C4-2B (cell line): ENCODE measurements at regions not wholly inside any gene's neighbourhood (a gene's known extent, or its start where the extent isn't known, plus 50 kb on each side); places are given as distances from the start of the nearest gene placed in this dataset.

Experiments used
- ZFX ChIP-seq: fragments of 450-650 bp; IDR thresholded peaks from 2 replicates; pipeline ENCODE4 v1.6.1; 2017
- TF ChIP-seq, protein P1 (sequence below): fragments of 450-650 bp; conservative IDR thresholded peaks from 2 replicates; pipeline ENCODE4 v1.5.1; 2017; ENCODE audit warnings: mild to moderate bottlenecking

DNA sequence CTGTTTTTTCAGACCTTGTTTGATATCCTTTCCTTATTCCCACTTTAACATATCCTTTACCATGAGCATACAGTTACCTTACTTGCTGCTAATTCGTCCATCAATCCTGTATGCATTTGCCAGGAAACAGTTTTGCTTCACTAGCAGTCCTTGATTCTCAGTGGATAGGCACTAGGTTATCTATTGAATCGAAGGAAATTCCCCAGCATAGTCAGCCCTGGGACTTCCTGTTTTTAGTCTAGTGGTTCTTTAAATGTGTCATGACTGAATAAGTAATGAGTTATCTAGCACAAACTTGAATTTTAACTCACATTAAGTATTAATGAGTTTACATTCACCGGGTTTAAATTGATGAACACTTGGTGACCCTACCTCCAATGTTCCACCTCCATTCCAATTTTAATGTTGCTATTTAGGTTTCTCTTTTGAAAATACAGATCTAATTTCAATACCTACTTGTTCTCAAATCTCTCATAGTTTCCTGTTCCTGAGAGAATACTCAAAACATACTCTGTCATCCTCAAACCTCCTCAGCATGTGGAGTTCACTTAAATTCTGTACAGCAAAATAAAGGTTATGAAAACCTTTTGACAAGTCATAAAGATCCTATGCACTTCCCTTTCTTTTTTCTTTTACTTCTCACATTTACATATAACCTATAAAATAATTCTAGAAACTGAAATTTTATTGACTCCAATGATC lies 1375.1 kb upstream of the TENM4 start:
- TF ChIP-seq, protein P1, sequence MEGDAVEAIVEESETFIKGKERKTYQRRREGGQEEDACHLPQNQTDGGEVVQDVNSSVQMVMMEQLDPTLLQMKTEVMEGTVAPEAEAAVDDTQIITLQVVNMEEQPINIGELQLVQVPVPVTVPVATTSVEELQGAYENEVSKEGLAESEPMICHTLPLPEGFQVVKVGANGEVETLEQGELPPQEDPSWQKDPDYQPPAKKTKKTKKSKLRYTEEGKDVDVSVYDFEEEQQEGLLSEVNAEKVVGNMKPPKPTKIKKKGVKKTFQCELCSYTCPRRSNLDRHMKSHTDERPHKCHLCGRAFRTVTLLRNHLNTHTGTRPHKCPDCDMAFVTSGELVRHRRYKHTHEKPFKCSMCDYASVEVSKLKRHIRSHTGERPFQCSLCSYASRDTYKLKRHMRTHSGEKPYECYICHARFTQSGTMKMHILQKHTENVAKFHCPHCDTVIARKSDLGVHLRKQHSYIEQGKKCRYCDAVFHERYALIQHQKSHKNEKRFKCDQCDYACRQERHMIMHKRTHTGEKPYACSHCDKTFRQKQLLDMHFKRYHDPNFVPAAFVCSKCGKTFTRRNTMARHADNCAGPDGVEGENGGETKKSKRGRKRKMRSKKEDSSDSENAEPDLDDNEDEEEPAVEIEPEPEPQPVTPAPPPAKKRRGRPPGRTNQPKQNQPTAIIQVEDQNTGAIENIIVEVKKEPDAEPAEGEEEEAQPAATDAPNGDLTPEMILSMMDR: no peak
- TF ChIP-seq ZFX: no peak
